ENCODE measurements at regions not wholly inside any gene's neighbourhood (a gene's known extent, or its start where the extent isn't known, plus 50 kb on each side); places are given as distances from the start of the nearest gene placed in this dataset.

DNA sequence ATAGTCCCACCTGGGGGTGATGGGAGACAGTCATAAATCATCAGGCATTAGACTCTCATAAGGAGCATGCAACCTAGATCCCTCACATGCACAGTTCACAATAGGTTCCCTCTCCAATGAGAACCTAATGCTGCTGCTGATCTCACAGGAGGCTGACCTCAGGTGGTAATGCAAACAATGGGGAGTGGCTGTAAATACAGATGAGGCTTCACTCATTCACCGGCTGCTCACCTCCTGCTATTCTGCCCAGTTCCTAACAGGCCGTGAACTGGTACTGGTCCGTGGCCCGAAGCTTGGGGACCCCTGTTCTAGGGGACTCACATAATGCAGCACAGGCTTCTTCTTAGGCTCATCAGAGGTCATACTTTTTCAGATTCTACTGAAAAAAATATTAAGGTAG is 625.9 kb upstream of the AGA start:
- ATAC-seq (ENCODE audit: poor library complexity) (no peak), DNase-seq (no peak)
- intact Hi-C loops (cut with DNase I): no loop called here

- DNase-seq: no peak
- ATAC-seq (ENCODE audit: poor library complexity): no peak
- intact Hi-C loops (cut with DNase I): no loop called here
Measured at GRCh38 chr4:178070163-178070562, 627.9 kb upstream of the AGA start.

- DNase-seq (no peak), ATAC-seq (ENCODE audit: poor library complexity) (no peak)
- intact Hi-C loops (cut with DNase I): no loop called here
Measured at GRCh38 chr4:178080312-178080711, 638.1 kb upstream of the AGA start.

- intact Hi-C loops (cut with DNase I): no loop called here
- DNase-seq (no peak), ATAC-seq (ENCODE audit: poor library complexity) (no peak)
Measured at GRCh38 chr4:178081176-178081575, 638.9 kb upstream of the AGA start.

GRCh38 chr4:178081896-178082295 is 639.7 kb upstream of the AGA start:
- intact Hi-C loops (cut with DNase I): no loop called here
- ATAC-seq (ENCODE audit: poor library complexity): no peak

GRCh38 chr4:178082906-178083305 is 640.7 kb upstream of the AGA start:
- ATAC-seq (ENCODE audit: poor library complexity) (no peak), DNase-seq (no peak)
- intact Hi-C loops (cut with DNase I): no loop called here

More at GRCh38 chr4:178081896-178082295, 639.7 kb upstream of the AGA start:
- no peak for DNase-seq

DNA sequence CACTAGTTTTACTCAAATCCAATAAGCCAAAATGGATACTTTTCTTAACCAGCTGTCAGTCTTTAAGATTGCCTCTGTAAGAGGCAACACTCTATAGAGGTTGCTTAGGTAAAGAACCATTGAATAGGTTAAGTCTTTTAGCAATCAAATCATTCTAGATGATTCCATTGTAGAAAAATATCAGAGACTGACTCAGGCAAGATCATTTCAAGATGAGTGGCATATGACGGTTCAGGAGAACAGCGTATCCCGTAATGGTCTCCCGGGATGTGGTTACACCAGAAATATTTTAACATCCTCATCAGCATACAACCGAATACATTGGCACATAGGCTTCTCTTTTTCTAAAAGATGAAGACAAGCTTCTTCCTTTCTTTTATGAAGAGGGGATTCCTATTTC is 641.7 kb upstream of the AGA start:
- ATAC-seq (ENCODE audit: poor library complexity): no peak
- DNase-seq: no peak
- intact Hi-C loops (cut with DNase I): no loop called here

GRCh38 chr4:178086320-178086719 is 644.1 kb upstream of the AGA start:
- DNase-seq (no peak), ATAC-seq (ENCODE audit: poor library complexity) (no peak)
- intact Hi-C loops (cut with DNase I): no loop called here

GRCh38 chr4:178090640-178091411 is 648.6 kb upstream of the AGA start:
- ATAC-seq (ENCODE audit: poor library complexity) (no peak), DNase-seq (no peak)
- intact Hi-C loops (cut with DNase I): no loop called here

GRCh38 chr4:178102139-178102538 is 659.9 kb upstream of the AGA start:
- intact Hi-C loops (cut with DNase I): no loop called here
- no peak for ATAC-seq (ENCODE audit: poor library complexity)
- DNase-seq: no peak

DNA sequence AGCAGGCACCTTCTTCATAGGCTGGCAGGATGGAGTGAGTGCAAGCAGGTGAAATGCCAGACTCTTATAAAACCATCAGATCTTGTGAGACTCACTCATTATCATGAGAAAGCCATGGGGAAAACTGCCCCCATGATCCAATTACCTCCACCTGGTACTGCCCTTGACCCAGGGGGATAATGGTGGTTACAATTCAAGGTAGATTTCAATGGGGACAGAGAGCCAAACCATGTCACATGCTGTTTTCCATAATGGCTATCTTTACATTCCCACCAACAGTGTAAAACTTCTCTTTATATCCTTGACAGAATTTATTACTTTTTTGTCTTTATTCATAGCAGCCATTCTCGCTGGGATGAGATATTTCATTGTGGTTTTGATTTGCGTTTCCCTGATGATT is 663.0 kb upstream of the AGA start:
- intact Hi-C loops (cut with DNase I): no loop called here
- no peak for ATAC-seq (ENCODE audit: poor library complexity)
- DNase-seq: no peak

- intact Hi-C loops (cut with DNase I): loop anchor here (10.0 kb wide), 1 partner anchor 582 kb away; no protein-coding TSS in a partner anchor
- DNase-seq (peak; percentile 22), ATAC-seq (ENCODE audit: poor library complexity) (no peak)
Measured at GRCh38 chr4:178136736-178137345, 694.6 kb upstream of the AGA start.

DNA sequence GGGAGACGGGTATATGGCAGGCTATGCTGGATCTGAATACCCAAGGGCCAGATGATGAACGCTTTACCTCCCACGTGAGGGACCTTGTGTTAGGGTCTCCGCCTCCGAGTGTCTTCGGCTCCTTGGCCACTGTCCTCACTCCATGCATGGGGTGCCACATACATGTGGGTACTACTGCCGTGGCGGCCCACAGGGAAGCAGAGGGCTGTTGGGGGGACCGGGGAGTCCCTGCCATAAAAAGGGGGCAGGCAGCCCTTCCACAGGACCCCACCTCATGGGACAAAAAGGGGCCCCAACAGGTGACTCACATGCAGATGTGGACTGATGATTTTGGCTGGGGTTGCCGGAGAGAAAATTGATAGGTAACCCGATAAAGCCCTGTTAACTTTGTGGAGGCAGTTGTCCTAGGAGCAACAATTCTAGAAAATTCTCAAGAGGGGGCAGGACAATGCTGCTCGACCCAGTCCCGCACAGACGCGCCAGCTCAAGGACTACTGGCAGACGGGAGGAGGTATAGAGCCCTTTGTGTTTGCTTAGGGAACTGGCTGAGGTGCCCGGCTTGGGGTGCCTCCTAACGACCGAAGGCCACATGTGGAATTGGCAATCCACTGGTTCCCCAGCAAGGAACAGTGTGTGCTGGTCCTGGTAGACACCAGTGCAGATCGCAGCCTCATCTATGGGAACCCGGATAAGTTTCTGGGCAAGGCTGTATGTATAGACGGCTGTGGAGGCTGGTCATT is 695.7 kb upstream of the AGA start:
- ATAC-seq (ENCODE audit: poor library complexity) (no peak), DNase-seq (peak; percentile 24)
- intact Hi-C loops (cut with DNase I): loop anchor here (10.0 kb wide), 1 partner anchor 583 kb away; no protein-coding TSS in a partner anchor

DNA sequence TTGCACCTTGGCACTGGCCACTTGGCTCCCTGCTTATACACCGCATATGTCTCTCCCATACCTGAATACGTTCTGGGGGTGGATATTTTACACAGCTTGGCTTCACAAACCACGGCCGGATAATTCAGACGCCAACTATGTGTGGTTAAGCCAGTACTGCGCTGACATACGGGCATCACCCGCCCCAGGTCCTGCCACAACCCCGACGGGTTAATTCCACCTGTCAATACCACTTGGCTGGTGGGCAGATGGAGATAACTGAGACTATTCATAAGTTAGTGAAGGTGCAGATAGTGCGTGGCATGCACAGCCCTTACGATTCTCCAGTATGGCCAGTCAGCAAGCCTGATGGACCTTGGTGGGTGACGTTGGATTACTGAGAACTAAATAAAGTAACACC is 696.3 kb upstream of the AGA start:
- DNase-seq: peak; percentile 17
- no peak for ATAC-seq (ENCODE audit: poor library complexity)
- intact Hi-C loops (cut with DNase I): loop anchor here (10.0 kb wide), 1 partner anchor 584 kb away; no protein-coding TSS in a partner anchor

DNA sequence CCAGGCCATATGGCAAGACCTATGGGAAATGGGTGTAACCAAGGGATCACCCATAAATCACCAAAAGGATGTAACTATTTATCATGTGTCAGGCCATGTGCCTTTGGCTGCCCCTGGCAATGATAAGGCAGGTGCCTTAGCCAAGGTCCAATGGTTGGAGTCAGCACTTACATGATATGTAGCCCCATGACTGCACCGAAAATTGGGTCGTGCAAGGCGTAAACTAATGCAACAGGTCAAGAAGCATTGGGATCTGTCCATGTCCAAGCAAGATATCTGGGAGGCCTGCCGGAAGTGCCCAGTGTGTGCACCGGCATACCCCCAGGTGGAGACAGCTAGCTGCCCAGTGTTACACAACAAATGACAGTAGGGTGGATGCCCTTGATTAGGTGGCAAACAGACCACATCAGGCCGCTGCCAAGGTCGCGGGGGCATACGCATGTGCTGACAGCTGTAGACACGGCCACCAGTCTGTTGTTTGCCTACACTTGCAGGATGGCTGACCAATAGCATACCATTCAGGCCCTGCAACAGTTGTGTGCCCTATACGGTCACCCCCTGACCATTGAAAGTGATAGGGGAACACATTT is 698.2 kb upstream of the AGA start:
- ATAC-seq (ENCODE audit: poor library complexity) (no peak), DNase-seq (peak; percentile 24)
- intact Hi-C loops (cut with DNase I): no loop called here

DNA sequence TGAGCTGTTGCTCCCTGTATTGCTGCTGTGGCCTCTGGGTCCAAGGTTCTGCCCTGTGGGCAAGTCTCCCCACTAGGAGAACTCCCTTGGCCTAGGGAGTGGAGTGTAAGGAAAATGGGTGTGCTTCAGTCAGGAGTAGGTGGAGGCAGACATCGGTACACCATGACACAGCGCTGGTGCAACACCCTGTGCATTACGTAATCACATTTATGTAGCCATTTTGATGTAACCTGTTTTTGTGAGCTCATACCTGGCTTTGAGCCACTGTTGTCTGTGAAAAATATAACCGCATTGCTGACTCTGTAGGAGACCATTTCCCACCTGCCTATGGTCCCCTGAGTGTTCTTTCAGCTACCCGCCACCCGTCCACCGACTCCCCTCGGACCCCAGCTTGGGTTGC is 700.5 kb upstream of the AGA start:
- intact Hi-C loops (cut with DNase I): no loop called here
- DNase-seq (peak; percentile 9), ATAC-seq (ENCODE audit: poor library complexity) (no peak)

DNA sequence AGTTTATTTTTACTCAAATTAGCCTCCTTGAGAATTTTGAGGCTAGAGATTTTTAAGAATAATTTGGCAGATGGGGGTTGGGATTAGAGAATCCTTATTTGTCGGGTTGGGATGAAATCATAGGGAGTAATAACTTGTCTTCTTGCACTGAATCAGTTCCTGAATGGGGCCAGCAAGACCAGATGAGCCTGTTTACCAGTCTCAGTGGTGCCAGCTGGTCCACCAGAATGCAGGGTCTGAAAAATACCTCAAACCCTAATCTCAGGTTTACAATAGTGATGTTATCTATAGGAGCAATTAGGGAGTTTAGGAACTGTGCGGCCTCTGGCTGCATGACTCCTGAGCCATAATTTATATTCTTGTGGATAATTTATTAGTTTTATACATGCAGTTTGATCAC is 705.9 kb upstream of the AGA start:
- intact Hi-C loops (cut with DNase I): no loop called here
- ATAC-seq (ENCODE audit: poor library complexity): no peak

GRCh38 chr4:178165251-178165950 is 723.2 kb upstream of the AGA start:
- intact Hi-C loops (cut with DNase I): no loop called here
- DNase-seq: no peak
- no peak for ATAC-seq (ENCODE audit: poor library complexity)

More for the DNA sequence above, 705.9 kb upstream of the AGA start:
- no peak for DNase-seq

- DNase-seq (no peak), ATAC-seq (ENCODE audit: poor library complexity) (no peak)
- intact Hi-C loops (cut with DNase I): no loop called here
Measured at GRCh38 chr4:178165951-178166308, 723.7 kb upstream of the AGA start.

All from Right ventricle myocardium superior (tissue), 1 donor.